GM12875 (cell line): ENCODE measurements at regions not wholly inside any gene's neighbourhood (a gene's known extent, or its start where the extent isn't known, plus 50 kb on each side); places are given as distances from the start of the nearest gene placed in this dataset.

ENCODE experiments used
- H3K4me3 ChIP-seq: one replicate; pipeline ENCODE4 v1.5.1; 2011; ENCODE audit warnings: low read depth, low read length, control low read depth
- TF ChIP-seq, protein P1 (sequence below): IDR thresholded peaks from 2 replicates; pipeline ENCODE4 v1.5.1; 2011; ENCODE audit warnings: low read depth, mild to moderate bottlenecking, control low read depth, inconsistent platforms, low read length, moderate library complexity, borderline replicate concordance; ENCODE audit not compliant: insufficient read depth

DNA sequence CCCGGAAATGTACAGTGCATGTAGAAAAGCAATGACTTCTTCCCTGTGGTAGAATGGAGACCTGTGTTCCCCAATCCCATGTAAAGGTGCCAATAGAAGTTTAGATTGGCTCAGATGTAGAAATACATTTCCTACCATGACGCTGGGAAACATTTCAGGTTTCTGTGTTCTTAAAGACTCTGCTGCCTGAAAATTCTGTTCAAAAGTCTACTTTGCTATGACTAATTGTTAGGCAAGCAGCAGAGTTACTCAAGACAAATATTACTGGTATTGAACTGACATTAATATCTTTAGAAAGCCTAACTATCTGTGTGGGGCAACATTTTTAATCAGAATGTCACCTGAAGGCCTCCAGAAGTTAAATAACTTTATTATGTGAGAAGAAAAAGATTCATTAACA lies 75.5 kb upstream of the ELL2 start:
- H3K4me3 ChIP-seq, result no peak overlapping the region
- TF ChIP-seq, protein P1, sequence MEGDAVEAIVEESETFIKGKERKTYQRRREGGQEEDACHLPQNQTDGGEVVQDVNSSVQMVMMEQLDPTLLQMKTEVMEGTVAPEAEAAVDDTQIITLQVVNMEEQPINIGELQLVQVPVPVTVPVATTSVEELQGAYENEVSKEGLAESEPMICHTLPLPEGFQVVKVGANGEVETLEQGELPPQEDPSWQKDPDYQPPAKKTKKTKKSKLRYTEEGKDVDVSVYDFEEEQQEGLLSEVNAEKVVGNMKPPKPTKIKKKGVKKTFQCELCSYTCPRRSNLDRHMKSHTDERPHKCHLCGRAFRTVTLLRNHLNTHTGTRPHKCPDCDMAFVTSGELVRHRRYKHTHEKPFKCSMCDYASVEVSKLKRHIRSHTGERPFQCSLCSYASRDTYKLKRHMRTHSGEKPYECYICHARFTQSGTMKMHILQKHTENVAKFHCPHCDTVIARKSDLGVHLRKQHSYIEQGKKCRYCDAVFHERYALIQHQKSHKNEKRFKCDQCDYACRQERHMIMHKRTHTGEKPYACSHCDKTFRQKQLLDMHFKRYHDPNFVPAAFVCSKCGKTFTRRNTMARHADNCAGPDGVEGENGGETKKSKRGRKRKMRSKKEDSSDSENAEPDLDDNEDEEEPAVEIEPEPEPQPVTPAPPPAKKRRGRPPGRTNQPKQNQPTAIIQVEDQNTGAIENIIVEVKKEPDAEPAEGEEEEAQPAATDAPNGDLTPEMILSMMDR, result no peak

- no peak overlapping the region for H3K4me3 ChIP-seq
- TF ChIP-seq, protein P1, result no peak
These were observed 74.7 kb upstream of the ELL2 start for GRCh38 chr5:96036301-96036700.

- H3K4me3 ChIP-seq, result no peak overlapping the region
- TF ChIP-seq, protein P1, result no peak
These were observed 74.1 kb upstream of the ELL2 start for GRCh38 chr5:96035796-96036195.

- no peak overlapping the region for H3K4me3 ChIP-seq
- TF ChIP-seq, protein P1, result no peak
These were observed 71.5 kb upstream of the ELL2 start for GRCh38 chr5:96033116-96033515.

DNA sequence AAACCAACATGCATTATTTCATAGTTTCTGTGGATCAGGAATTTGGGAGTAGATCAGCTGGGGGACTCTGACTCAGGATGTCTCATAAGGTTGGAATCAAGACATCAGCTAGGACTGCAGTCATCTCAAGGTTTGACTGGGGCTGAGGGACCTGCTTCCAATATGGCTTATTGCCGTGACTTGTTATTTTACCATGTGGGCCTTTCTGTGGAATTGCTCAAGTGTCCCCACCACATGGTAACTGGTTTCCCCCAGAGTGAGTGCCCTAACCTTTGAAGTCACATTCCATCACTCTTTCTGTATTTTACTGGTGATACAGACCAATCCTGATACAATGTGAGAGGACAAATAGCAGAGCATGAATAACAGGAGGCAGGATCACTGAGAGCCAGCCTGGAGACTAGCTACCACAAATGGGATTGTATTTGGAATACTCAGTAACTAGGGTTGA lies 70.2 kb upstream of the ELL2 start:
- no peak overlapping the region for H3K4me3 ChIP-seq
- TF ChIP-seq, protein P1, result no peak

GRCh38 chr5:96031180-96031579 lies 69.5 kb upstream of the ELL2 start:
- TF ChIP-seq, protein P1, result no peak
- no peak overlapping the region for H3K4me3 ChIP-seq

GRCh38 chr5:96026406-96027041 lies 64.9 kb upstream of the ELL2 start:
- TF ChIP-seq, protein P1, result no peak
- H3K4me3 ChIP-seq, result no peak overlapping the region
